SK-N-SH treated with all-trans-retinoic acid at 6 μM for 48 hours (cell line): ENCODE measurements at regions not wholly inside any gene's neighbourhood (a gene's known extent, or its start where the extent isn't known, plus 50 kb on each side); places are given as distances from the start of the nearest gene placed in this dataset.
"Not testable (repeated sequence)": the region's sequence is repeated elsewhere in the genome, so short reads cannot be mapped to it uniquely, and the experiment has no call there.

ENCODE experiments used
- ESRRG ChIP-seq: fragments of 250-450 bp; sonication (Bioruptor Pico); IDR thresholded peaks from 2 replicates; pipeline ENCODE4 v1.6.1; 2021; ENCODE audit warnings: mild to moderate bottlenecking
- ISL1 ChIP-seq: fragments of 250-450 bp; sonication (Bioruptor Pico); IDR thresholded peaks from 2 replicates; pipeline ENCODE4 v2.1.2; 2022; ENCODE audit warnings: mild to moderate bottlenecking, moderate library complexity
- RARB ChIP-seq: fragments of 250-450 bp; sonication (Bioruptor Pico); IDR thresholded peaks from 2 replicates; pipeline ENCODE4 v1.8.0; 2021; ENCODE audit warnings: mild to moderate bottlenecking, moderate library complexity
- TCF4 ChIP-seq: fragments of 250-450 bp; sonication (Bioruptor Pico); IDR thresholded peaks from 2 replicates; pipeline ENCODE4 v1.8.0; 2021; ENCODE audit warnings: mild to moderate bottlenecking, moderate library complexity, borderline replicate concordance
- TOX ChIP-seq: fragments of 250-450 bp; sonication (Bioruptor Pico); IDR thresholded peaks from 2 replicates; pipeline ENCODE4 v1.8.0; 2021; ENCODE audit warnings: mild to moderate bottlenecking, moderate library complexity, borderline replicate concordance
- TF ChIP-seq, protein P1 (sequence below): fragments of 250-450 bp; sonication (Bioruptor Pico); IDR thresholded peaks from 2 replicates; pipeline ENCODE4 v1.8.0; 2020; ENCODE audit warnings: mild to moderate bottlenecking, moderate library complexity, borderline replicate concordance

DNA sequence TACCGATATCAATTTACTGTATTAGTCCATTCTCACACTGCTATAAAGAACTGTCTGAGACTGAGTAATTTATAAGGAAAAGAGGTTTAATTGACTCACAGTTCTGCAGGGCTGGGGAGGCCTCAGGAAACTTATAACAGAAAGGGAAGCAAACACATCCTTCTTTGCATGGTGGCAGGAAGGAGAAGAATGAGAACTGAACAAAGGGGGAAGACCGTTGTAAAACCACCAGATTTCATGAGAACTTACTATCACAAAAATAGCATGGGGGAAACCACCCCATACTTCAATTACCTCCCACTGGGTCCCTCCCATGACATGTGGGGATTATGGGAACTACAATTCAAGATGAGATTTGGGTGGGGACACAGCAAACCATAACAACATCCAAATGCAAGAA, 239.7 kb downstream of the SQOR start:
- not testable (repeated sequence) for TF ChIP-seq ISL1; TCF4 (CRISPR knock-in tag); TOX (CRISPR knock-in tag); RARB (CRISPR knock-in tag); ESRRG
- TF ChIP-seq, protein P1, sequence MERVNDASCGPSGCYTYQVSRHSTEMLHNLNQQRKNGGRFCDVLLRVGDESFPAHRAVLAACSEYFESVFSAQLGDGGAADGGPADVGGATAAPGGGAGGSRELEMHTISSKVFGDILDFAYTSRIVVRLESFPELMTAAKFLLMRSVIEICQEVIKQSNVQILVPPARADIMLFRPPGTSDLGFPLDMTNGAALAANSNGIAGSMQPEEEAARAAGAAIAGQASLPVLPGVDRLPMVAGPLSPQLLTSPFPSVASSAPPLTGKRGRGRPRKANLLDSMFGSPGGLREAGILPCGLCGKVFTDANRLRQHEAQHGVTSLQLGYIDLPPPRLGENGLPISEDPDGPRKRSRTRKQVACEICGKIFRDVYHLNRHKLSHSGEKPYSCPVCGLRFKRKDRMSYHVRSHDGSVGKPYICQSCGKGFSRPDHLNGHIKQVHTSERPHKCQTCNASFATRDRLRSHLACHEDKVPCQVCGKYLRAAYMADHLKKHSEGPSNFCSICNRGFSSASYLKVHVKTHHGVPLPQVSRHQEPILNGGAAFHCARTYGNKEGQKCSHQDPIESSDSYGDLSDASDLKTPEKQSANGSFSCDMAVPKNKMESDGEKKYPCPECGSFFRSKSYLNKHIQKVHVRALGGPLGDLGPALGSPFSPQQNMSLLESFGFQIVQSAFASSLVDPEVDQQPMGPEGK (CRISPR knock-in tag): not testable (repeated sequence)
